Muscle of arm (tissue), 1 donor: ENCODE measurements at regions not wholly inside any gene's neighbourhood (a gene's known extent, or its start where the extent isn't known, plus 50 kb on each side); places are given as distances from the start of the nearest gene placed in this dataset.
A peak's percentile ranks its signal among the peaks of the same experiment; 100 is the strongest.

ENCODE experiments used
- DNase-seq: peaks from one replicate; pipeline ENCODE4 v3.0.0-alpha.2; 2013

GRCh38 chr7:47724335-47724982 is 142.5 kb upstream of the TNS3 start:
- no peak for DNase-seq

GRCh38 chr7:47722126-47722525 is 140.2 kb upstream of the TNS3 start:
- DNase-seq = no peak

- DNase-seq = no peak
Measured at GRCh38 chr7:47721670-47722069, 139.8 kb upstream of the TNS3 start.

GRCh38 chr7:47720907-47721244 is 139.0 kb upstream of the TNS3 start:
- no peak for DNase-seq

GRCh38 chr7:47720141-47720906 is 138.4 kb upstream of the TNS3 start:
- DNase-seq = peak; percentile 78

- DNase-seq = no peak
Measured at GRCh38 chr7:47719675-47720074, 137.8 kb upstream of the TNS3 start.

GRCh38 chr7:47715631-47716068 is 133.7 kb upstream of the TNS3 start:
- DNase-seq = no peak

- no peak for DNase-seq
Measured at GRCh38 chr7:47714669-47715607, 133.0 kb upstream of the TNS3 start.

- no peak for DNase-seq
Measured at GRCh38 chr7:47713595-47713994, 131.7 kb upstream of the TNS3 start.

- DNase-seq = no peak
Measured at GRCh38 chr7:47712416-47712815, 130.5 kb upstream of the TNS3 start.

- no peak for DNase-seq
Measured at GRCh38 chr7:47711776-47712175, 129.9 kb upstream of the TNS3 start.

- DNase-seq = no peak
Measured at GRCh38 chr7:47710201-47710935, 128.5 kb upstream of the TNS3 start.

GRCh38 chr7:47709451-47709850 is 127.5 kb upstream of the TNS3 start:
- no peak for DNase-seq

GRCh38 chr7:47709051-47709450 is 127.1 kb upstream of the TNS3 start:
- DNase-seq = no peak

GRCh38 chr7:47707583-47707982 is 125.7 kb upstream of the TNS3 start:
- DNase-seq = no peak

- DNase-seq = no peak
Measured at GRCh38 chr7:47704936-47705335, 123.0 kb upstream of the TNS3 start.

GRCh38 chr7:47702080-47702479 is 120.2 kb upstream of the TNS3 start:
- DNase-seq = no peak

- no peak for DNase-seq
Measured at GRCh38 chr7:47698386-47698785, 116.5 kb upstream of the TNS3 start.

GRCh38 chr7:47697543-47697942 is 115.6 kb upstream of the TNS3 start:
- DNase-seq = no peak

- DNase-seq = no peak
Measured at GRCh38 chr7:47696152-47696710, 114.3 kb upstream of the TNS3 start.

GRCh38 chr7:47693216-47693615 is 111.3 kb upstream of the TNS3 start:
- DNase-seq = no peak

GRCh38 chr7:47691988-47692387 is 110.1 kb upstream of the TNS3 start:
- no peak for DNase-seq
